H1 (cell line): ENCODE measurements at regions not wholly inside any gene's neighbourhood (a gene's known extent, or its start where the extent isn't known, plus 50 kb on each side); places are given as distances from the start of the nearest gene placed in this dataset.

Source experiments
- BRCA1 ChIP-seq: IDR thresholded peaks from 2 replicates; pipeline ENCODE4 v1.6.1; 2012; ENCODE audit warnings: low read depth, low read length, improper control_type of control experiment
- CTCF ChIP-seq, 3 experiments: IDR thresholded peaks; 1 replicate in 2 of 3; 2 replicates in 1 of 3; pipeline versions ENCODE4 v1.5.1 to v1.6.1; 2011; ENCODE audit warnings: low read length in 3 of 3, mild to moderate bottlenecking in 3 of 3, inconsistent platforms in 2 of 3, low read depth in 1 of 3, moderate library complexity in 1 of 3; ENCODE audit not compliant: insufficient read depth in 1 of 3; ENCODE audit errors: control extremely low read depth in 1 of 3

GRCh38 chr20:19807946-19808330 is 49.9 kb downstream of the RIN2 start:
- no peak for TF ChIP-seq BRCA1
- TF ChIP-seq CTCF (IDR thresholded peaks at IDR 0.05; ENCODE audit: control extremely low read depth in 1 of 3, insufficient read depth in 1 of 3, low read depth in 1 of 3, low read length in 3 of 3), result no peak
